Prostate gland (tissue), 2 donors: ENCODE measurements at regions not wholly inside any gene's neighbourhood (a gene's known extent, or its start where the extent isn't known, plus 50 kb on each side); places are given as distances from the start of the nearest gene placed in this dataset.

ENCODE experiments used
- DNase-seq: peaks from one replicate; pipeline ENCODE4 v3.0.0-alpha.2; 2019; ENCODE audit warnings: low spot score
- H3K27ac ChIP-seq, 2 donors: fragments of 200-600 bp; sonication (generic); 2 replicates each; pipeline ENCODE4 v1.5.1; 2017 to 2019
- H3K27me3 ChIP-seq: fragments of 200-600 bp; sonication (generic); replicated peaks from 2 replicates; pipeline ENCODE4 v1.5.1; 2019; ENCODE audit not compliant: insufficient read depth
- H3K36me3 ChIP-seq, 2 donors: fragments of 200-600 bp; sonication (generic); 1 replicate in 1 of 2; 2 replicates in 1 of 2; pipeline versions ENCODE4 v1.5.1 to v1.8.1; 2017 to 2019
- H3K4me1 ChIP-seq: fragments of 200-600 bp; sonication (generic); replicated peaks from 2 replicates; pipeline ENCODE4 v1.5.1; 2019
- H3K4me3 ChIP-seq, 2 donors: fragments of 200-600 bp; sonication (generic); 2 replicates each; pipeline ENCODE4 v1.5.1; 2017 to 2019
- H3K9me3 ChIP-seq: fragments of 200-600 bp; sonication (generic); 2 replicates; pipeline ENCODE4 v1.5.1; 2017
- POLR2A ChIP-seq: fragments of 450-650 bp; IDR thresholded peaks from one replicate; pipeline ENCODE4 v1.6.1; 2016; ENCODE audit warnings: antibody characterized with exemption, mild to moderate bottlenecking
- POLR2AphosphoS5 ChIP-seq: sonication (generic); formaldehyde crosslinking; IDR thresholded peaks from one replicate; pipeline ENCODE4 v1.6.1; 2017; ENCODE audit warnings: antibody characterized with exemption
- WGBS: methylation state at CpG from one replicate; pipeline ENCODE4 v1.1.5; 2018; 5-methylcytosine and 5-hydroxymethylcytosine counted together
- intact Hi-C: fragments of 100-400 bp; cut with DNase I; formaldehyde crosslinking; loops from one replicate; pipeline ENCODE4 v1.14.2; 2022
- TF ChIP-seq, protein P1 (sequence below), 4 experiments: fragments of 200-600 bp in 2 of 4; fragments of 450-650 bp in 2 of 4; sonication (generic) in 2 of 4; IDR thresholded peaks; 1 replicate in 3 of 4; 2 replicates in 1 of 4; pipeline ENCODE4 v1.5.1; 2016 to 2019; ENCODE audit warnings: antibody characterized with exemption in 4 of 4, mild to moderate bottlenecking in 2 of 4, moderate library complexity in 2 of 4

DNA sequence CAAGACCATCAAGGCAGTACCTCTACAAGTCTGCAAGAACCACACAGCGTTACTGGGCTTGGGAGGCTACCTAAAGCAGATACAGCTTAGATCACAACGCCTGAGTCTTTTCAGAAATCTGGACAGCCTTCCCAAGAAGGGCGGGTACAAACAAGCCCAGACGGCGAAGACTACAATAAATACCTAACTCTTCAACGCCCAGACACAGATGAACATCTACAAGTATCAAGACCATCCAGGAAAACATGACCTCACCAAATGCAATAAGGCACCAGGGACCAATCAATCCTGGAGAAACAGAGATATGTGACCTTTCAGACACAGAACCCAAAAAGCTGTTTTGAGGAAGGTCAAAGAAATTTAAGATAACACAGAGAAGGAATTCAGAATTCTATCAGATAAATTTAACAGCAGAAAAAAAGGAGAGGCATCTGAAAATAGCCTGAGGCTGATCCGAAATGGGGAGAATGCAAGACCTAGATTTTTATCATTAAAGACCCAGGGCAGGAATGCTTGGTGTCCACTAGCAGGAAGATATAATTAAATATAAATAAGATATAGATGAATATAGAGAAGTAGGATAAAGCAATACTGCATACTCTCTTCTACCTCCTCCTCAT lies 131.7 kb upstream of the COL21A1 start:
- TF ChIP-seq, protein P1, sequence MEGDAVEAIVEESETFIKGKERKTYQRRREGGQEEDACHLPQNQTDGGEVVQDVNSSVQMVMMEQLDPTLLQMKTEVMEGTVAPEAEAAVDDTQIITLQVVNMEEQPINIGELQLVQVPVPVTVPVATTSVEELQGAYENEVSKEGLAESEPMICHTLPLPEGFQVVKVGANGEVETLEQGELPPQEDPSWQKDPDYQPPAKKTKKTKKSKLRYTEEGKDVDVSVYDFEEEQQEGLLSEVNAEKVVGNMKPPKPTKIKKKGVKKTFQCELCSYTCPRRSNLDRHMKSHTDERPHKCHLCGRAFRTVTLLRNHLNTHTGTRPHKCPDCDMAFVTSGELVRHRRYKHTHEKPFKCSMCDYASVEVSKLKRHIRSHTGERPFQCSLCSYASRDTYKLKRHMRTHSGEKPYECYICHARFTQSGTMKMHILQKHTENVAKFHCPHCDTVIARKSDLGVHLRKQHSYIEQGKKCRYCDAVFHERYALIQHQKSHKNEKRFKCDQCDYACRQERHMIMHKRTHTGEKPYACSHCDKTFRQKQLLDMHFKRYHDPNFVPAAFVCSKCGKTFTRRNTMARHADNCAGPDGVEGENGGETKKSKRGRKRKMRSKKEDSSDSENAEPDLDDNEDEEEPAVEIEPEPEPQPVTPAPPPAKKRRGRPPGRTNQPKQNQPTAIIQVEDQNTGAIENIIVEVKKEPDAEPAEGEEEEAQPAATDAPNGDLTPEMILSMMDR (IDR thresholded peaks at IDR 0.05) = no peak
- TF ChIP-seq POLR2AphosphoS5 (peak; percentile 25), POLR2A (no peak)
- H3K4me1 ChIP-seq = no peaks in the 10 kb centered on the region
- H3K27me3 ChIP-seq = no peaks in the 10 kb centered on the region
- no peaks in the 10 kb centered on the region for H3K9me3 ChIP-seq
- H3K27ac ChIP-seq = no peak overlapping the region
- peak; percentile 54 for DNase-seq
- H3K4me3 ChIP-seq = no peak overlapping the region
- H3K36me3 ChIP-seq = no peaks in the 10 kb centered on the region
- WGBS = 40% methylated on average over 7 of the region's 7 CpGs
- intact Hi-C loops = no loop called here

DNA sequence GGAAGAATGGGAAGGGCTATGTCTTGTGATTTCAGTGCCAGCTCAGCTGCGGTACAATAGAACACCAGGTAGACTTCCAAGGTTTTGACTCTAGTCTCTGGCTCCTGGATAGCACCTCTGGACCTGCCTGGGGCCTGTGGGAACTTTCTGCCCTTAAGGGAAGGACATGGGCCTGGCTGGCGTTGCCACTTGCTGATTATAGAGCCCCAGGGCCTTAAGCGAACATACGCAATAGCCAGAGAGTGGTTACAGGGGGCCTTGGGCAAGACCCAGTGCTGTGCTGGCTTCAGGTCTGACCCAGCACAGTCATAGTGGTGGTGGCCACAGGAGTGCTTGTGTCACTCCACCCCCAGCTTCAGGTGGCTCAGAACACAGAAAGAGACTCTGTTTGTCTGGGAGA lies 131.1 kb upstream of the COL21A1 start:
- DNase-seq = no peak
- intact Hi-C loops = no loop called here
- H3K36me3 ChIP-seq = no peaks in the 10 kb centered on the region
- H3K4me1 ChIP-seq = no peaks in the 10 kb centered on the region
- H3K27ac ChIP-seq = peak overlapping the region in 1 of 2 donors; percentile 33
- no peaks in the 10 kb centered on the region for H3K9me3 ChIP-seq
- 89% methylated on average over 4 of the region's 4 CpGs for WGBS
- no peaks in the 10 kb centered on the region for H3K27me3 ChIP-seq
- TF ChIP-seq POLR2A = no peak
- TF ChIP-seq POLR2AphosphoS5 = no peak
- TF ChIP-seq, protein P1 (IDR thresholded peaks at IDR 0.05) = no peak
- H3K4me3 ChIP-seq = no peak overlapping the region

DNA sequence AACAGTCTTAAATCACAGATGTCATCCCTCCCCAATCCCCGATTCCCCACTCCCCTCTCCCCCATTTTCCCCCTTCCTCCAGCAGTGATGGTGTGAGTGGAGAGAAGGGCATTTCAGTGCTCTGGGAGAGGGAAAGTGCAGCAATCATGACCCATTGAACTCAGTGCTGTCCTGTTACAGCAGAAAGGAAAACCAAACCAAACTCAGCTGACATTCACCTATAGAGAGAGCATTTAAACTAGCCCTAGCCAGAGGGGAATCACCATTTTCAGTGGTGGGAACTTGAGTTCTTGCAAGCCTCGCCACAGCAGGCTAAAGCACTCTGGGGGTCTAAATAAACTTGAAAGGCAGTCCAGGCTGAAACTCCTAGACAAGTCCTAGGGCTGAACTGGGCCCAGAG lies 129.9 kb upstream of the COL21A1 start:
- Histone ChIP-seq H3K36me3 (no peaks in the 10 kb centered on the region), H3K4me3 (no peak overlapping the region), H3K27me3 (no peaks in the 10 kb centered on the region), H3K27ac (no peak overlapping the region), H3K4me1 (no peaks in the 10 kb centered on the region), H3K9me3 (no peaks in the 10 kb centered on the region)
- 95% methylated on average over 2 of the region's 2 CpGs for WGBS
- TF ChIP-seq POLR2AphosphoS5 (no peak), POLR2A (no peak)
- TF ChIP-seq, protein P1 (IDR thresholded peaks at IDR 0.05) = no peak
- no peak for DNase-seq
- intact Hi-C loops = no loop called here

DNA sequence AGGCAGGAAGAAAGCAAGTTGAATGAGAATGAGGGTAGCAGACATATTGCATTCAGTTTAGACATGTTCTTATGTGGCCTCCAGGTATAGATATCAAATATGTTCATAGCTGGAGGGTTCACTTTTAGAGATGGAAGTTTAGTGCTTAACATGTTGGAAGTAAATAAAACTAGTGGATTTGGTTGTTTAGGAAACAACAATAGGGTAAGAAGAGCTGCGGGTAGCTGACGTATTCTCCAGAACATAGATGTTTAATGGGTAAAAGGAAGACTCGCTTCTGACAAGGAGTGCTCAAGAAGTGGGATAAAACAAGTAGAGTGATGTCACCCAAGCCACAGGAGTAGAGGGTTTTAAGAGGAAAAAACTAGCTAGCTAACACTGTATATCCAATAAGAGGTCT lies 128.4 kb upstream of the COL21A1 start:
- H3K4me1 ChIP-seq = peaks cover 4% of the 10 kb centered on the region
- H3K27me3 ChIP-seq = no peaks in the 10 kb centered on the region
- peak overlapping the region; percentile 37 to 62 for H3K27ac ChIP-seq
- TF ChIP-seq POLR2A = no peak
- no peak for TF ChIP-seq POLR2AphosphoS5
- TF ChIP-seq, protein P1 (IDR thresholded peaks at IDR 0.05) = no peak
- WGBS = 86% methylated on average over 3 of the region's 3 CpGs
- H3K36me3 ChIP-seq = no peaks in the 10 kb centered on the region
- no peaks in the 10 kb centered on the region for H3K9me3 ChIP-seq
- no peak for DNase-seq
- intact Hi-C loops = no loop called here
- H3K4me3 ChIP-seq = no peak overlapping the region

DNA sequence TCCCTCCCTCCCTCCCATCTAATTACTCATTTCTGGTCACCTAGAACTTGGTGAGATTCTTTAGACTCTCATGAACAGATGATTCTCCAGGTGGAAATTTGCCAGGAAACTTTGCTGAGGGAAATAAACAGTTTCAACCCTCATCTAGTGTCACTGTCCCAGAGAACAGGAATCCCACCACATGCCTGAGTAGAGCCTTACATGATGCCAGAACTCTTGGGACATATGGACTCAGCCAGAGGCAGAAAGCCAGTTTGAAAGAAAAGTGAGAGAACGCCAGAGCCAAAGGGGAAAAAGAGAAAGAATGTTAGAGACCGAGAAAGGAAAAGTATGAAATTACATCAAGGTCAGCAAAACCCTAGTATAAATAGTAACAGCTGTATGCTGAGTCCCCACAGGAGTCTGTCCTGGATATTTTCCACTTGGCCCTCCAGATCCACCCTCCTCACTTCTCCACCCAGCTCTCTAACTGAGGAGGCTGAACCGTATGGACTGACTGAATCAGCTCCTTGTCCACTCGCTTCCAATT lies 127.5 kb upstream of the COL21A1 start:
- Histone ChIP-seq H3K9me3 (no peaks in the 10 kb centered on the region), H3K4me1 (peaks cover 7% of the 10 kb centered on the region), H3K27me3 (no peaks in the 10 kb centered on the region), H3K36me3 (no peaks in the 10 kb centered on the region), H3K27ac (peak overlapping the region; percentile 37 to 62), H3K4me3 (no peak overlapping the region)
- no peak for DNase-seq
- intact Hi-C loops = no loop called here
- TF ChIP-seq POLR2AphosphoS5 (no peak), POLR2A (no peak)
- TF ChIP-seq, protein P1 (IDR thresholded peaks at IDR 0.05) = no peak
- 41% methylated on average over 4 of the region's 4 CpGs for WGBS
